Esophagus muscularis mucosa (tissue), 4 donors: ENCODE measurements at regions not wholly inside any gene's neighbourhood (a gene's known extent, or its start where the extent isn't known, plus 50 kb on each side); places are given as distances from the start of the nearest gene placed in this dataset.

ENCODE experiments used
- EP300 ChIP-seq: sonication (generic); formaldehyde crosslinking; IDR thresholded peaks from one replicate; pipeline ENCODE4 v1.6.1; 2017; ENCODE audit warnings: antibody characterized with exemption
- POLR2A ChIP-seq: fragments of 450-650 bp; IDR thresholded peaks from one replicate; pipeline ENCODE4 v1.6.1; 2017; ENCODE audit warnings: antibody characterized with exemption, moderate library complexity, mild to moderate bottlenecking, low read depth
- POLR2AphosphoS5 ChIP-seq, 2 donors: sonication (generic); formaldehyde crosslinking; IDR thresholded peaks; one replicate each; pipeline ENCODE4 v1.6.1; 2017; ENCODE audit warnings: antibody characterized with exemption in 2 of 2
- TF ChIP-seq, protein P1 (sequence below), 3 experiments: fragments of 200-600 bp in 2 of 3; fragments of 450-650 bp in 1 of 3; sonication (generic) in 2 of 3; IDR thresholded peaks; one replicate each; pipeline ENCODE4 v1.5.1; 2017 to 2019; ENCODE audit warnings: antibody characterized with exemption in 3 of 3, mild to moderate bottlenecking in 2 of 3, moderate library complexity in 1 of 3

DNA sequence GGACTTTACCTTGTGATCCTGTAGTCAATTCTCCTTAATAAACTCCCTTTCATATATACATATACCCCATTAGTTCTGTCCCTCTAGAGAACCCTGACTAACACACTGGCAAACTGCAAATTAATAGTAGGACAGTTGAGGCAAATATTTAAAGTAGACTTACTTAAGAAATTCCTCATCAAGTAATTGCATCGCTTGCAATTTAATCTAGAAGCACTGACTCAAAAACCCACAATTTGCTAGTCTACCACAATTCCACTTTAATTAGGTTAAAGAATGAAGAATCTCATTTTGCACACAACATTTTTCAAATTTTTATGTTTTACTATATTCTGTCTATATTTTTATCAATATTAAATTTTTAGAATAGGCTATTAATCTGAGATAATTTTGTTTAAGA lies 188.1 kb downstream of the PLOD2 start:
- TF ChIP-seq EP300: no peak
- TF ChIP-seq POLR2A: no peak
- TF ChIP-seq, protein P1, sequence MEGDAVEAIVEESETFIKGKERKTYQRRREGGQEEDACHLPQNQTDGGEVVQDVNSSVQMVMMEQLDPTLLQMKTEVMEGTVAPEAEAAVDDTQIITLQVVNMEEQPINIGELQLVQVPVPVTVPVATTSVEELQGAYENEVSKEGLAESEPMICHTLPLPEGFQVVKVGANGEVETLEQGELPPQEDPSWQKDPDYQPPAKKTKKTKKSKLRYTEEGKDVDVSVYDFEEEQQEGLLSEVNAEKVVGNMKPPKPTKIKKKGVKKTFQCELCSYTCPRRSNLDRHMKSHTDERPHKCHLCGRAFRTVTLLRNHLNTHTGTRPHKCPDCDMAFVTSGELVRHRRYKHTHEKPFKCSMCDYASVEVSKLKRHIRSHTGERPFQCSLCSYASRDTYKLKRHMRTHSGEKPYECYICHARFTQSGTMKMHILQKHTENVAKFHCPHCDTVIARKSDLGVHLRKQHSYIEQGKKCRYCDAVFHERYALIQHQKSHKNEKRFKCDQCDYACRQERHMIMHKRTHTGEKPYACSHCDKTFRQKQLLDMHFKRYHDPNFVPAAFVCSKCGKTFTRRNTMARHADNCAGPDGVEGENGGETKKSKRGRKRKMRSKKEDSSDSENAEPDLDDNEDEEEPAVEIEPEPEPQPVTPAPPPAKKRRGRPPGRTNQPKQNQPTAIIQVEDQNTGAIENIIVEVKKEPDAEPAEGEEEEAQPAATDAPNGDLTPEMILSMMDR (IDR thresholded peaks at IDR 0.05): no peak
- TF ChIP-seq POLR2AphosphoS5 (IDR thresholded peaks at IDR 0.05): no peak
